ENCODE measurements at regions not wholly inside any gene's neighbourhood (a gene's known extent, or its start where the extent isn't known, plus 50 kb on each side); places are given as distances from the start of the nearest gene placed in this dataset.
A peak's percentile ranks its signal among the peaks of the same experiment; 100 is the strongest.

DNA sequence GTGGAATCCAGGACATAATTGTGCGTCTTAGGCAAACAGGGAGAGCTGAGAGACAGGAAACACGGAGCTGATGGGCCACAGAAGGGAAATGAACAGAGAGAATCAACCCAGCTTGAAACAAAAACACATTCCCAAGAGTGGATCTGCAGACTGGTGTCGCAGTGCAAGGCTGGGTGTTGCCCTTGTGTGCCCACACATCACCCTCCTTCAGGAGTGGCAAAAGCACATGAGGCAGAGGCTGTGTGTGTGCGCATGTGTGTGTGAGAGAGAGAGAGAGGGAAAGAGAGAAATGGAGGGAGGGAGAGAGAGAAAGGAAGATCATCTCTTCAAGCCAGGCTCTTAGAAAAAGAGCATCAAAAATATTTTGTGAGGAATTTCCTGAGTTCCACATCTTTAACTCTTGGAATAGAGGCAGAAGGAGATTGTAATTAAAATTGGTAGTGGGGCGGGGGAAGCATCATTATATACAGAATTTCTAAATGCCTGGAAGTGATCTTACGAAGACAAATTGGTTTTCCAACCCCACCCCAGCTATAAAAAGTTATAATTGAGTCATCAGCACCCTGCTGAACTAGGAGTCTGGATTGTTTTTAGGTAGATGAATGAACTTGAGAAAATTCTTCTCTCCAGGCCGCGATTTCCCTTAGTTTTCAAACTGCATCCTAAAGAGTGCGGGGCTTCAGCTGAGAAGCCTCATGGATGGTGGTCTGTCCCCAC lies 480.7 kb downstream of the NPHP4 start:
- DNase-seq = no peak

DNA sequence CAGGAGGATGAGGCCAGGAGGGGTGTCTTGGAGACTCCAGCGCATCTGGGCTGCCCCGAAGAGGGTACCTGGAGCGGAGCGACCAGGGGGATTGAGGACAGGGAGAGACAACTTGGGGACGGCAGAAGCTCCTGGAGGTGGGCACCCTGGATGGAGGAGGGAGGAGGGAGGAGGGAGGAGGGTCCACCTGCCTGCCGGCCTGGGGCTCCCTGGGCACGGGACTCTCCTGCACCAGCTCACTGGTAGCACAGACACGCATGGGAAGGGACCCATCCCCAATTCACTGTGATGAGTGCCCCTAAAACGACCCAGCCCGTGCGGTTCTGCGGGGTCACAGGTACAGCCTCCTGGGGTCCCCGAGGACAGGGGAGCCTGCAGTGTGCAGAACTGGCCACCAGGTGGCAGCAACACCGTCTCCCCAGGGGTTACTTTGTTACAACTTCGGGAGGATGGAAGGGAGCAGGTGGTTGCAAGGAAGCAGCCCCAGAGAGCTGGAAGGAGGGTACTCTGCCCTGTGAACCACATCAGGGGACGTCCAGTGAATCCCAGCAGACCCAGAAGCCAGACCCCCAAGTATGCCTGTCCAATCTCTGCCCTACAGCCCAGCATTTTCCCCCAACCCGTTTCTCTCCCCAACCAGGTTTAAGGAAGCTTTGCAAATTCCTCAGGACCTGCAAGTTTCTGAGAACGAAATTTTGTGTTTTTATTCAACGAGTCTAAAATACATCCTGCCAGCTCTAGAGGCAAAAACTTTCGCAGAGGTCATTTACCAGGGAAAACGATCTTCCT lies 482.4 kb downstream of the NPHP4 start:
- DNase-seq = peak; percentile 39

DNA sequence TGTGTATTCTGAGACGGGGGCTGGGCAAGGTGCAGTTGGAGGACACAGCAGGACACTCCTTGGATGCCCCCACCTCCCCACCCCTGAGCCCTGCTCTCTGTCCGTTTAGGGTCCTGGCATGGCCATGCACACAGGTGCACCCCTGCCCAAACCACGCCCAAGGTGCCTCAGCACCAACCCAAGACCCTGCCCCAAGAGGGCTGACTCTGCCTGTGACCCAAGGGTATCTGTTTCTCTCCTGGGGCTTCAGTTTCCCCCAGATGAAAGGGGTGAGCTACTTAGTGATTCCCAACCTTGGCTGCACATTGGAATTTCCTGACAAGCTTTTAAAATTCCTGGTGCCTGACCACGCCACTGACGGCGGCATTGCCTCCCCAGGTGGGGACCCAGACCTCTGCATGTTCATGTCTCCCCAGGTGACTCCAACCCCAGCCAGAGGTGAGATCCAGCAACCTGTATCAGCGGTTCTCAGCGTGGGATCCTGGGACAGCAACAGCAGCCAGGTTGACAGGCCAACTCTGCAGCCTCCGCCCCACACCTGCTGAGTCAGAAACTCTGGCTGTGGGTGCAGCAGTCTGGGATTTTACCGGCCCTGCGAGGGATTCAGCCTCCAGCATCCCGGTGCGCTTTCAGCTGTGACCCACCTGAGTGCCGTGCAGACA lies 483.4 kb downstream of the NPHP4 start:
- no peak for DNase-seq

DNA sequence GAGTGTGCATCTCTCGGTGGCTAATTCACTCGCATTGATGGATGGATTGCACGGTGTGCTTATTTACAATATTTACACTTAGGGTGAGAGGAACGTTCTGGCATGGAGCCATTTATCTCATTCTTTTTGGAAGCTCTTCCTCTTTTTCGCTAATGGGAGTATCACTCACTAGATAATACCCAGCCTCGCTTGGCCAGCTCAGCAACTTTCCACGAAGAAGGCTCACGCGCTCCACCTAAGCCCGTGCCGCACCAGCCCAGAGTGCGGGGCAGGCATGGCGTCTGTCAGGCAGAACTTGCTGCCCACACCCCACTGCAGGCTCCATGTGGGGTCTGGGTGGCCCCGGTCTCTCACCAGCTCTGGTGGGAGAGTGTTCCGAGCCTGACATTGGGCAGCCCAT lies 484.9 kb downstream of the NPHP4 start:
- no peak for DNase-seq

DNA sequence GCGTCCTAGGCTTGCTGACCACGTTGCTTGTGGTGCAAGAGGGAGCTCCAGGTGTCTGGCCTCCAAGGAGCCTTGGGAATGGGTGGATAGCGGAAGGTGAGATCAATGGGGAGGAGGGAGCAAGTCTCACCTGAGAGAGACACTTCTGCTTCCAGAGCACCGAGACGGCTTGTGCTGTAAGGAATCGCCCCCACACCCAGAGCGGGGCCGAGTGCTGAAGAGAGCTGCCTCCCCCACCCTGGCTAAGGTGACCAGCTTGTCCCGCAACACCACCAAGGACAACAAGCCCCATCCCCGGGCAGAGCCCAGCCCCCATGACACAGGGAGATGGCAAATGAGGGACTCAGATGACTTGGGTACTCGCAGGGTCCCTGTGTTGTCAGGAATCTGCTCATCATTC lies 485.6 kb downstream of the NPHP4 start:
- no peak for DNase-seq

DNA sequence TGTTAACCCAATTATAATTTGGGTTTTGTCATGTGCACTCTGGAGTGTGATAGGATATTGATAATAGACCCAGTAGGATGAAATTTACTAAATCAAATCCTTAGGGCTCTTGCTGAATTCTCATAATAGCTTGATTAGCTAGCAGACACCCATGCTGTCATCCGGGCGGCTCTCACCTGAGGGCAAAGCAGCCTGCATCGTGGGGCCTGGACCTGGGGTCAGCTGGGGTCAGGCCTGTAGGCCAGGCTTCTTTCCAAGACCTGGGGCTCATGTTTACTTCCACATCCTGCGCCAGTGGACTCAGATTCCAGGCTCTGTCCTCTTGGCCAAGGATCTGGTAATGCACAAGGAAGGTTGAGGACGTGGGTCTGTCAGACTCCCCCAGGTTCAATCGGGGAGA lies 486.3 kb downstream of the NPHP4 start:
- DNase-seq = no peak

DNA sequence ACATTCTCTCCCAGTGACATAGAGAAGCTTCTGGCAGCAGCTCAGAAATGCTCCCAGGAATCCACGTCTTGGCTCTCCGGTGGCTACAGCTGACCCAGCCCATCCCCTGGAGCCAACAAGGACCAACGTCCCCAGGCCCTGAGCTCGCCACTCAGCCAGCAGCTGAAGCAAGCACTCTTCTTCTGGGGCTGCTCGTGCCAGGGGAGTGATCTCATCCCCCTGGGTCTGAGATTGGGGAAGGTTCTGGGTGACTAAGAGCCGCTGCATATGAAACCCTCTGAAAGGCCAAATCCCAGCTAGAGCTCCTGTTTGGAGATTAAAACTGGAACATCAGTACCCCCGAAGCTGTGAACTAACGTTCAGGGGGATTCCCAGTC lies 487.9 kb downstream of the NPHP4 start:
- DNase-seq = no peak

DNA sequence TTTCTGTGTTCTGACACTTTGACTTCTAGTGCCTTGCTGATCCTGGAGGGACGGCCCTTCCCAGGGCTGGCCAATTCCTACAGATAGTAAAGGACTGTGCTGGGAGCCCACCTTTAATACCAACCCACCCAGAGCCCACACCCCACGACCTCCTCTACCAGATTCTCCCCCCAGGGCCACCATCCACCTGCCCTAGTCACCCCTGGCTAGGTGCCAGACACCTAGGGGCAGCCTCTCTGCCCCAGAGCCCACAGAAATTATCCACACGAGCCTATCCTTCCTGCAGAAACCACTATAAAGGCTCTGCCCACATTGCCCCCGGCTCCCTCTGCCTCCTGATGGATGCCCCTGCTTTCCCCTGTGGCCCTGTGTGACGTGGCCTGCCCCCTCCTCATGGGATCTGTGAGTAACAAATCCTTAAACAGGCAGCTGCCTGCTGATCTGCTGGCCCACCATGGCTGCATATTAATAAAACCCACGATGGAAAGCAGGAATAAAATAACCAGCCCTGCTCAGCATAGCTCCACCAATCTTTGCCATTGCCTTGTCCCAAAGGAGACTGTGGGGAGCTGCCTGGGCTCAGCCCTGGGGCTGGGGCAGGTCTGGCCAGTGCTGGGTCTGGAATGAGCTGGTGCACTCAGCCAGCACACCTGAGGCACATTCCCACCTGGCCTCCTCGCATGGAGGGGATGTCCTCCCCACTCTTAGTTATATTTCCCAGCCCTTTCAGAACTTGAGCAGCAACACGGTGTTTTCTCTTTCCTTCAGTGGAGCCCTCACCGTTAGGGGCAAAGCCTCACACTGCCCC lies 488.5 kb downstream of the NPHP4 start:
- DNase-seq = no peak

DNA sequence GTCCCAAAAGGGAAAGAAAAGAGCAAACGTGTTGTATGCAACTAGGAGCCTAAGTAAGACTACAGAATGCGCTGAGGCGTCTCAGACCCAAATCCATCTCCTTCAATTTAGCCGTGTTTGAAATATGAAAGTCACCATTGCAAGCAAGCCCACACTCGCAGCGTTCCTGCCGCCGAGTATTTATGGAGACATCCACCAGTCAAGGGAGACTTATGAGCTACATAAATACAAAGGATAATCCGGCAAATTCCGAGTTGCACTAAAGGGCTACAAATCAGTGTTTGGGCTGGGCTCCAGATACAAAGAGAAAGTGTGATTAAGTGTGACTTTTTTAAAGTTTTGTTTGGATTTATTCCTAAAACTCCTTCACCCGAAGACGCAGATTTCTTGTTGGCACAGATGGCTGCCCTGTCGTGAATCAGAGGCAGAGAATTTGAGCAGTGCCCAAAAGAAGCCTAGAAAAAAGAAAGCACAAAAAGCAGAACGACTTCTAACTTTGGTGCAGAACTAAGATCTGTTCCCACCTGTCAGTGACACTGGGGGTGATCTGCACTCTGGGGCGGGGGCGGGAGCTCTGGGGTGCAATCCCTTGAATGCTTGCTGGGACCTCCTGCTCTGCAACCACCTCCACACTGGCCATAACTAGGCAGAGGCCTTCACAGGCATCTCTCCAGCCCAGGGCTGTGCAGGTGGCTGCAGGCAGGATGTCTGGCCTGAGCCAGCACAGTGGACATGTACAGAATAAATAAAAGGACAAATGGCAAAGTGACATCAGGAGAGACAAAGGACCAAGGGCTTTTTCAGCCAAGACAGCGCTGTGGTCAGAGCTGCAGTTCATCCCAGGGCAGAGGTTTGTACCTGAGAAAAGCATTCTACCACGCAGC lies 489.7 kb downstream of the NPHP4 start:
- no peak for DNase-seq

DNA sequence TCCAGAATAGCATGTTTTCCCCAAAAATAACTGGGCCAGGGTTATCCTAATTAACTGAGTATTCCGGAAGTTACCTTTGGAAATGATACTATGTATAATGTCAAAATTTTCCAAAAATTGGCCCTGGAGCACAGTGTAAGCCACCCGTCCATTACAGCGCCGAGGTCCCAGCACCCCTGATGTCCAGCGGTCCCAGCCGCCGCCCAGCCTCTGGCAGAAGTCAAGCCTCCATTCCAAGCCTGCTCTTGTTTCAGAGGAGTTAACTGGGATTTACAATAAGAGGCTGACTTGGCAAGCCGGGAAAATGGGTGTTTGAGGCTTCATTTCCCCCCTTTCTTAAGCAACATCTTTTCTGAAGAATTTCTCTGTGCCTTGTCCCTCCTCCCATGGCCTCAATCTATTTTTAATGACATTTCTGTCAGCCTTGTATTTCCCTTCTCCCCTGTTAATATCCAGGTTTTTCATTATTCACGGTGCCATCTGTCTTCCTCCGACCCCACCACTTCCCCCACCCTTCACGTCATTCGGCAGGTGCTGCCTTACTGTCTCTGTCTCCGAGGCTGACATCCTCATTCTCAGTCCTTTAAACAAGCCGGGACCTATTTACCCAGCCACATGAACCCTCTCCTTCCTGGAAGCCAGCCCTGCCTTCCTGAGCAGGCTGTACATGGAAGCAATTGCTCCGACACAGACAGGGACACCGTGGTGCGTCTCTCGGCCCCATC lies 490.9 kb downstream of the NPHP4 start:
- DNase-seq = no peak

DNA sequence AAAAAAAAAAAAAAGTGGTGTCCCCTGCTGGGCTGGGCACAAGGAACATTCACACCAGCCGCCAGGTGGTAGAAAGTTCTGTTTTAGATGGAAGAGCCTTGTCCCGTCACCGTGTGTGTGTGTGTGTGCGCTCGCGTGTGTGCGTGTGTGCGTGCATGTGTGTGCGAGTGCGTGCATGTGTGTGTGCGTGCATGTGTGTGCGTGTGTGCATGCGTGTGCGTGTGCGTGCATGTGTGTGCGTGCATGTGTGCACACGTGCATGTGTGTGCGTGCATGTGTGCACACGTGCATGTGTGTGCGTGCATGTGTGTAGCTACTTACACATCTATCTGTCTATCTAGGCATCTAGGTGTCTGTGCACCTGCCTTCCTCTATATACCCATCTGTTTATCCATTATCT lies 491.7 kb downstream of the NPHP4 start:
- no peak for DNase-seq

DNA sequence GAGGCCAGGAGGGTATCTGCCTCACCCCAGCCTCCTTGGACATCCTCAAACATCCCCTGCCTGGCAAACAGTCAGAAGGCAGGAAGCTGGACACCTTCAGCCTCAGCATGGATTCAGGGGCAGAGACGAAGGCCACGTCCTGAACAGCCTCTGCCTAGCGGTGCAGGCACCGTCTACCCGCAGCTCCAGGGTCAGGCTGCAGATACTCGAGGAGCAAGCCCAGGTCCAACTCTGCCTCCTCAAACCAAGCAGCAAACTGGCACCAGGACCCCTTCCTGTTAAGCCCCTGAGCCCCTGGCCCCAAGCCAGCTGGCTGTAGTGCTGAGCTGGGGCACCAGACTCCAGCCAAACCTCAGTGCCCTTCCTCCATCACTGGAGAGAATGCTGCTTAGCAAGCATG lies 494.7 kb downstream of the NPHP4 start:
- no peak for DNase-seq

DNA sequence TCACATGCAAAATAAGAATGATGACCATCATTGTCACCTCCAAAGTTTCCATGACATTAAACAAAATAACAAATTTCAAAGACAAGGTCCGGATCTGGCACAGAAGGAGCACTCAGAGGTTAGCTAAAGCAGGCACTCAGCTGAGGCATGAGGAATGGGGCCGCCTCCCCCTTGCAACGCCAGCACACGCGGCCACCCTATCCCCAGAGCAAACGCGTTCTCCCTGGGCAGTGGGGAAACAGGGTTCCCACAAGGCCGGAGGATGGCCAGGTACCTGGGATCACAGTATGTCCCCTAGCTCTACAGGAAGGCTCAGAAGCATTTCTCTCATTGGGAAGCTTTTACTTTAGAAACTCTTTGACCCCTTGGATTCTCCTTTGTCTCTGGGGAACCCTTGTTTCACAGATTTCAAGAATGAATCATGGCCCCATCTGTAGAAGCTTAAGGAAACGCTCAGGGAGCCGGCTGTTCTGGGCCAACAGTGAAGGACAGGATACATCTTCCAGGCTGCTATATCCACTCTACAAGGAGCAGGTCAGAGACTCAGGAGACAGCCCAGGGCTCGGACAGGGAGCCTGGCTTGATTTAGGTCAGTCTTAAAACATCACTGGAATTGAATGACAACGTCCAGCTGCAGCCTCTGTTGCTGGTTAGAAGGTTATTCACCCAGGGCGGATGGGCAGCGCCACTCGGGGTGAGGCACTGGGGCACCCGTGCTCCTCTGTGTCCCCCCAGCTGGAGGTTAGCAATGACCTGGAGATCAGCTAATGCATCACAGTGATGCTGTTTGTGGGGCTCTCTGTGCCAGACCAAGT lies 496.4 kb downstream of the NPHP4 start:
- DNase-seq = no peak

DNA sequence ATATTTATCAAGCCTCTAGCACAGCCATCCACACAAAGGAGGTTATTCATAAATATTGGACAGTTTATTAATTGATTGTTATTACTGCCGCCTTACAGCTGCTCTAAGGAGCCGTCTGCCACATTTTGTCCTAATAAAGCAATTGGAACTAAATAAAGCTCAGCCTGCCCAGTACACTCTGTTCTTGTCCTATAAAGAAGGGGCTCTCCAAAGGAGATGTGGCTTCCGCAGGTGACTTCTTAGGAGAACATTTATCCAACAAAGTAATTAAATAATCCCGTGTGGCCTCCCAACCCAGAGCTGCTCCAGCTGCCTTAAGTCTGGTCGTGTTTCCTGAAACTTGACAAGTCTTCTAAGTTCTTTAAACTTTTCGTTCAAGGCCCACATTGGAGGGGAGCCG lies 497.7 kb downstream of the NPHP4 start:
- no peak for DNase-seq

DNA sequence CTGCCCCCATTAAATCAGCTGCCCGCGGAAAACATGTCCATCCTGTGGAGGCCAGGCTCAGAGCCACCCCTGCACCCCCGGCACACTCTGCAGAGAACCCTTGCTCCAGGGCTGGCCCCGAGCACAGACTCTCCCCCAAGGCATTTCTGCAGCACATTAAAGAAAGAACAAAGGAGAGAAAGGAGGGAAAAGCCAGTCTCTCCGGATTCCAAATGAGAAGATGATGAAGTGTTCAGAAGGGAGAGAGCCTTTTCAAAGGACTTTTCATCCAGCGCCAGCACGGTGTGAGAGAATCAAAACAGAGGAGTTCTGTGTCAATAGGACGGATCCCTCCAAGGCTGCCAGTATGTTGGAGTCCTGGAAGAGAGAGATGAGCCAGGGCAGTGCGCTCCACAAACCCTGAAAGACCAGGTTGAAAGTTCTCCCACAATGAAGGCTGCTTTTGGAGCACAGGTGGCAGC lies 498.3 kb downstream of the NPHP4 start:
- no peak for DNase-seq

DNA sequence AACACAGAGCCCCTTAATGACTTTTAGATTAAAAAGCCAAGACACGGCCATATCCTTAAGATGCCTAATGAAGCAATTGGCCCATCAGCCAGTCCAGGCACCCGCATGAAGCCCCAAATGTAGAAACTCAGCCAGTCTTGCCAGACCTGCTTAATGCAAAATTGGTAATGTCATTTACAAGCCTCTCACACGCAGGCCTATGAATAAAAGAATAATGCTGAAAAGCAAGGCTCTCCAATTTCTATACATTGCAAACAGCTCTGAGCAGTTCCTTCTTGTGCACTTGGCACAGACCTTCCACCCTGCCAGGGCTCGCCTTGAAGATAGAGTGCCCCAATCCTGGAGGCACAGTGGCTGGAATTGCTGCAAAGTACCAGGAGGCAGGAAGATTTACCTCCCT lies 498.9 kb downstream of the NPHP4 start:
- no peak for DNase-seq

DNA sequence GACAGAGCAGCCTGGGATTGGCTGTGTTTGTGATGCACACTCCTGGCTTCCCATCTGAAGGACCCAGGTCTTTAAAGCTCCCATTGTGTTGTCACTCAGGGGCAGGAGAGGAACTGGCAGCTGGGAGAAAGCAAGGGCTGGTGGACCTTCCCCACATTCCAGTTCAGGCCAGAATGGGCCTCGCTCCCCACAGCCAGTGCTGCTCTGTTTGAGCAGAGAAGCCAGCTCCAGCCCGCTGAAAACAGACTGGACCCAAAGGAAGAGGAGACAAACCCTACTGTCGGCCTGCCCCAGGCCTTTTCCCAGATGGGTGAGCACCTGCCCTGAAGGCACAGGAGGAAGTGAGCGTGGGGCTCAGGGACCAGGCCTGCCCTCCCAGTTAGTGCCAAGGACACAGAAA lies 499.4 kb downstream of the NPHP4 start:
- no peak for DNase-seq

DNA sequence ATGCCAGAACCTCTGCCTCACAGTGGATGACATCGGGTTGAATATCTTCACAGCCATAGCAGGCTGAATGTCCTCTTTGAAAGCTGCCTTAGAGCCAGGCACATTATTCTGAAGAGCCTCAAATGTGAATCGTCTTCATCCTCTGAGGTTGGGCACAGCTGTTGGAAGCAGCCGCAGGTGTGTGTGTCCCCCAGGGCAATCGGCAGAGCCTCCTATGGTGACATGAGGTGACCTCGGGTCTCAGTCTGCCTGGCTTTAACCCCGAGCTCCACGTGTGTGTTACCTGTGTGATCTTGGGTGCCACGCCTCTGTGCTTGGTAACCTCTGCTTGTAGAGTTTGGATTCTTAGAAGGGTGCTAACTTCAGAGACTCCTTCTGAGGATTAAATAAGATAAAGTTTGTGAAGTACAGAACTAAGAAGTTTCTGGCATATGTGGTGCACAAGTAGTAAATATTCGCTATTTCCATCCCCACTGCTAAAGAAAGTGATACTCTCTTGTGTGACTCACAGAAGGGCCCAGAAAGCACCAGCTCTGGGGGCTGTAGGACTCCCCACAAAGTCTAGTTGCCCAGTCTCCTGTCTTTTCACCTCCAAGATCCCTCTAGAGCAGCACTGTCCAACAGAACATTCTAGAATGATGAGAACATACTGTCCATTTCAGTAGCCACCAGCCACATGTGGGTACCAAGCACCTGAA lies 500.9 kb downstream of the NPHP4 start:
- no peak for DNase-seq

DNA sequence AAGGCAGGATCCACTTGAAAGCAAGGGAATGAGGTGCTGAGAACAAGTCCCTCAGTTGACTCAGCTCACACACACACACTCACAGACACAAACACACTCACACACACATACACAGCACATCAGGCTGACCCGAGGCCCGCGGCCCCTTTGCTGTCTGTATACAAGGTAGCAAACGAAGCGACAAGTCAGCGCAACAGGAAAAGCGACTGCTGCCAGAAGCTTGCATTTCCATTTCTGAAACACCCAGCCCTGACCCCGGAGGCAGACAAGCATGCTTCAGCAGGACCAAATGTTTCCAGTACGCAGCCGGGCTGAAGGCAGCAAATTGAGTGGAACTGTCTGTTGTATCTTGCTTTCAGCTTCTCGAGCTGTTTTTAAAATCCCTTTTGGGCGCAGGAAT lies 501.6 kb downstream of the NPHP4 start:
- no peak for DNase-seq

DNA sequence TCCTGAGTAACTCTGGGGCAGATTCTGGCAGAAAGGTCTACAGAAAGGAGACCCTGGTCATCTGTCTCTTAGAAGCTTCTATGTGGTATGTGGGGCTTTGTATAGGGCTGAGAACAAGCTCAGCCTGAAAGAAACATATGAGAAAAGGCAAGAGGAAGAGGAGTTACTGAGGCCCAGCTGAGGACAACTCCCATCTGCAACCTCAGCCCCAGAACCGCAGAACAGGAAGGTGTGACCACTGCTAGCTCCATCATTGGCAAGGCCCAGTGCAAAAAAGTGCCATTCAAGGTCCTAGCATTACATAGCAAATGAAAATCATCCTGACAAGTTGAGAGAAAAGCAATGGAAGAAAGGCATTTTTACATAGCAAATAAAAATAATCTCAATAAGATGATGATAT lies 503.8 kb downstream of the NPHP4 start:
- no peak for DNase-seq

Measured in CD4-positive, alpha-beta T cell treated with Interferon gamma for 1 hour (primary cell).